IPS-15b (cell line): ENCODE measurements at regions not wholly inside any gene's neighbourhood (a gene's known extent, or its start where the extent isn't known, plus 50 kb on each side); places are given as distances from the start of the nearest gene placed in this dataset.
"Not testable (repeated sequence)": the region's sequence is repeated elsewhere in the genome, so short reads cannot be mapped to it uniquely, and the experiment has no call there.

Experiments
- H3K27me3 ChIP-seq: one replicate; pipeline ENCODE4 v1.6.1; 2013; ENCODE audit warnings: low read length; ENCODE audit not compliant: control insufficient read depth, insufficient read depth
- H3K36me3 ChIP-seq: one replicate; pipeline ENCODE4 v1.6.1; 2013; ENCODE audit warnings: low read length; ENCODE audit not compliant: control insufficient read depth, insufficient read depth
- H3K4me1 ChIP-seq: one replicate; pipeline ENCODE4 v1.6.1; 2013; ENCODE audit warnings: mild to moderate bottlenecking, low read length; ENCODE audit not compliant: control insufficient read depth, insufficient read depth
- H3K4me3 ChIP-seq: one replicate; pipeline ENCODE4 v1.5.1; 2013; ENCODE audit warnings: low read depth, low read length
- H3K9ac ChIP-seq: one replicate; pipeline ENCODE4 v1.6.1; 2013; ENCODE audit warnings: low read depth, mild to moderate bottlenecking, low read length
- H3K9me3 ChIP-seq: one replicate; pipeline ENCODE4 v1.6.1; 2013; ENCODE audit warnings: mild to moderate bottlenecking, low read length; ENCODE audit not compliant: control insufficient read depth, insufficient read depth

- Histone ChIP-seq H3K9me3 (no peaks in the 10 kb centered on the region), H3K4me1 (no peaks in the 10 kb centered on the region), H3K36me3 (no peaks in the 10 kb centered on the region), H3K9ac (no peak overlapping the region), H3K27me3 (no peaks in the 10 kb centered on the region), H3K4me3 (no peak overlapping the region)
These were observed 87.0 kb upstream of the MAN1A1 start for GRCh38 chr6:119436583-119436982.

DNA sequence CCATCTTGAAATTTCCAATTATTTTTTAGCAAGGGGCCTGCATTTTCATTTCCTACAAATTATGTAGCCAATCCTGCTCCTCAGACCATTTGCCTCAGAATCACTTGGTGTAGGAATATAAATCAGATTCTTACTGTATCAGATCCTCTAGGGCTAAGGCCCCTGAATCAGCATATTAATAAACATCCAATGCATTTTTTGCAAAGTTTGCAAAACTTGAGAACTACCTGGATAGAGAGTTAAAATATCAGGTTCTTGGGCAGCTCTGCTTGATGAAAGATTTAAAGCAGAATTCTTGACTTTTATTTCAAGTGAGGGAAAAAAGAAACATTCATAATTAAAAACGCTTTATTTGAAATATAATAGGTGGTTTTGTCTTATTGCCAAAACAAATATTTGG, 82.2 kb upstream of the MAN1A1 start:
- Histone ChIP-seq H3K9me3 (no peaks in the 10 kb centered on the region), H3K4me1 (no peaks in the 10 kb centered on the region), H3K9ac (no peak overlapping the region), H3K4me3 (no peak overlapping the region), H3K36me3 (no peaks in the 10 kb centered on the region), H3K27me3 (no peaks in the 10 kb centered on the region)

DNA sequence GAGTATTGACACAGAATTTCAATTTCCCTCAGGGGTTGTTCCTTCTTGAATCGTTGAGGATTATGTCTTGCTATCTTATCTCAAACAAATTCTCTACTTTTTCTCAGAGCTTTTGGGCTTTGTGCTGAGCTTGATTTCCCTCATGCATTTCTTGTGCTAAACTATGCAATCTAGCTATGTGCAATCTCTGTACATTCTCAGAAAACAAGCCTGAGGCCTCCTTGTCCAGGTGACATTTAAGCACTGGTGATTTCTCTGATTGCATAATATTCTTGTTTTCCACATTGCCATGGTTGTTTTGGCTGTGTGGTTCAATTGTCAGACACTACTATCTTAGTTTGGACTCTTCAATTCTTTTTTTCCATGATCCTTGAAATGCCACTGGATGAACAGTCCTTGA, 81.2 kb upstream of the MAN1A1 start:
- Histone ChIP-seq H3K4me3 (no peak overlapping the region), H3K4me1 (no peaks in the 10 kb centered on the region), H3K9me3 (no peaks in the 10 kb centered on the region), H3K9ac (no peak overlapping the region), H3K27me3 (no peaks in the 10 kb centered on the region), H3K36me3 (no peaks in the 10 kb centered on the region)

DNA sequence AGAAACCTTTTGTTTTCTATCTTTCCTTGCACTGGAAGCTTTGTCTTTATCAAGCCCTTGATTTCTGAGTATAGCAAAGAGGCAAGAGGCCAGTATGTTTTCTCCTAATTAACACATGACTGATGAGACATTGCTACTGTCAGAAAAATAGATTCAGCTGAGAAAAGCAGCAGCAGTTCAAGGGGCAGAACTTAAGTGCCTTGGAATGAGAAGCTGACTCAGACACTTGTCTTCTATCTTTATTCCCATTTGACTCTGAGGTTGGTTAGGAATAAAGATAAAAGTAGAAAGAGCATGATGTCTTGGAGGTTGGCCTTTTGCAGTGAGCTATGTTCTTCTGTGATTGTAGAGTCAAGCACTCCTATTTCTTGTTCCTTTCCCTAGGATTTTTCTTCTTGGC, 79.1 kb upstream of the MAN1A1 start:
- no peaks in the 10 kb centered on the region for H3K27me3 ChIP-seq
- no peaks in the 10 kb centered on the region for H3K36me3 ChIP-seq
- H3K9me3 ChIP-seq: no peaks in the 10 kb centered on the region
- no peak overlapping the region for H3K4me3 ChIP-seq
- H3K9ac ChIP-seq: no peak overlapping the region
- no peaks in the 10 kb centered on the region for H3K4me1 ChIP-seq

- Histone ChIP-seq H3K9ac (no peak overlapping the region), H3K9me3 (no peaks in the 10 kb centered on the region), H3K4me1 (no peaks in the 10 kb centered on the region), H3K4me3 (no peak overlapping the region), H3K27me3 (no peaks in the 10 kb centered on the region), H3K36me3 (no peaks in the 10 kb centered on the region)
These were observed 77.1 kb upstream of the MAN1A1 start for GRCh38 chr6:119426619-119427018.

DNA sequence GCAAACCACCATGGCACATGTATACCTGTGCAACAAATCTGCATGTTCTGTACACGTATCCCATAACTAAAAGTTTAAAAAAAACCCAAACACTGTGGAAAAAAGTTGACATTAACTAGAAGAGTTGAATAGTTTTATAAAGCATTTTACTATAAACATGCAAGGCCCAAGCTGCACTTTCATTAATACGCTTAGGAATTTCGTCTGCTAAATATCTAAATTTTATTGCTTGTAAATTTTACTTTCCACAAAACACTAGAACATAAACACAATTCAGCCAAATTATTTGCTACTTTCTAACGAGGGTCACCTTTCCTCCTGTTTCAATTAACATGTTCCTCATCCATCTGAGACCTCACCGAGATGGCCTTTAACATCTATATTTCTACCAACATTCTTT, 74.4 kb upstream of the MAN1A1 start:
- Histone ChIP-seq H3K4me3 (no peak overlapping the region), H3K9ac (no peak overlapping the region), H3K9me3 (no peaks in the 10 kb centered on the region), H3K4me1 (no peaks in the 10 kb centered on the region), H3K27me3 (no peaks in the 10 kb centered on the region), H3K36me3 (no peaks in the 10 kb centered on the region)

DNA sequence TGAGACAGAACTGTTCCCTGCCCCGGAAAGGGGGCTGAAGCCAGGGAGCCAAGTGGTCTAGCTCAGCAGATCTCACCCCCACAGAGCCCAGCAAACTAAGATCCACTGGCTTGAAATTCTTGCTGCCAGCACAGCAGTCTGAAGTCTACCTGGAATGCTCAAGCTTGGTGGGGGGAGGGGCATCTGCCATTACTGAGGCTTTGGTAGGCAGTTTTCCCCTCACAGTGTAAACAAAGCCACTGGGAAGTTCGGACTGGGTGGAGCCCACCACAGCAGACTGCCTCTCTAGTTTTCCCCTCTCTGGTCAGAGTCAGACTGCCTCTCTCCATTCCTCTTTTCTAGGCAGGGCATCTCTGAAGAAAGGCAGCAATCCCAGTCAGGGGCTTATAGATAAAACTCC, 68.5 kb upstream of the MAN1A1 start:
- not testable (repeated sequence) for H3K36me3 ChIP-seq, H3K9ac ChIP-seq, H3K27me3 ChIP-seq, H3K4me1 ChIP-seq, H3K9me3 ChIP-seq, H3K4me3 ChIP-seq

- Histone ChIP-seq H3K4me1 (no peaks in the 10 kb centered on the region), H3K9ac (no peak overlapping the region), H3K9me3 (no peaks in the 10 kb centered on the region), H3K36me3 (no peaks in the 10 kb centered on the region), H3K27me3 (no peaks in the 10 kb centered on the region), H3K4me3 (no peak overlapping the region)
These were observed 57.6 kb upstream of the MAN1A1 start for GRCh38 chr6:119407156-119407555.

- H3K36me3 ChIP-seq, H3K4me3 ChIP-seq, H3K9me3 ChIP-seq, H3K27me3 ChIP-seq, H3K4me1 ChIP-seq, H3K9ac ChIP-seq: not testable (repeated sequence)
These were observed 55.6 kb upstream of the MAN1A1 start for GRCh38 chr6:119405114-119405513.
